HEK293T (cell line): ENCODE measurements at regions not wholly inside any gene's neighbourhood (a gene's known extent, or its start where the extent isn't known, plus 50 kb on each side); places are given as distances from the start of the nearest gene placed in this dataset.
"Not testable (repeated sequence)": the region's sequence is repeated elsewhere in the genome, so short reads cannot be mapped to it uniquely, and the experiment has no call there.

ENCODE experiments used
- CTCF ChIA-PET: fragments of 350-600 bp; formaldehyde crosslinking; extraction: SDS; loops from one replicate; lab custom pipeline; 2021; ENCODE audit warnings: antibody characterized with exemption, inconsistent platforms; lab: Yijun Ruan, JAX
- POLR2A ChIA-PET: fragments of 350-600 bp; formaldehyde crosslinking; extraction: SDS; loops from one replicate; lab custom pipeline; 2020; ENCODE audit warnings: antibody characterized with exemption, inconsistent platforms; lab: Yijun Ruan, JAX
- DNase-seq: peaks from one replicate; pipeline ENCODE4 v3.0.0; 2012; ENCODE audit warnings: mixed read lengths; ENCODE audit errors: extremely low spot score
- ARNT ChIP-seq: fragments of 450-650 bp; IDR thresholded peaks from 2 replicates; pipeline ENCODE4 v1.6.1; 2017; ENCODE audit warnings: mild to moderate bottlenecking
- BHLHE40 ChIP-seq: fragments of 450-650 bp; IDR thresholded peaks from 2 replicates; pipeline ENCODE4 v1.6.1; 2016; ENCODE audit warnings: mild to moderate bottlenecking, moderate library complexity, borderline replicate concordance
- CTBP1 ChIP-seq: fragments of 450-650 bp; IDR thresholded peaks from 2 replicates; pipeline ENCODE4 v1.6.1; 2016; ENCODE audit warnings: borderline replicate concordance
- ELF4 ChIP-seq: fragments of 450-650 bp; IDR thresholded peaks from 2 replicates; pipeline ENCODE4 v1.6.1; 2017; ENCODE audit warnings: antibody characterized with exemption
- FOXA1 ChIP-seq: fragments of 450-650 bp; IDR thresholded peaks from 2 replicates; pipeline ENCODE4 v1.6.1; 2016; ENCODE audit warnings: mild to moderate bottlenecking
- FOXK2 ChIP-seq: fragments of 450-650 bp; IDR thresholded peaks from 2 replicates; pipeline ENCODE4 v1.6.1; 2016; ENCODE audit warnings: mild to moderate bottlenecking
- FOXM1 ChIP-seq: fragments of 450-650 bp; IDR thresholded peaks from 2 replicates; pipeline ENCODE4 v1.6.1; 2017; ENCODE audit warnings: mild to moderate bottlenecking, borderline replicate concordance
- HDGF ChIP-seq: fragments of 450-650 bp; IDR thresholded peaks from 2 replicates; pipeline ENCODE4 v1.6.1; 2017; ENCODE audit warnings: antibody characterized with exemption, borderline replicate concordance
- L3MBTL2 ChIP-seq: fragments of 450-650 bp; conservative IDR thresholded peaks from 2 replicates; pipeline ENCODE4 v1.6.1; 2016; ENCODE audit warnings: mild to moderate bottlenecking
- LEF1 ChIP-seq: fragments of 450-650 bp; IDR thresholded peaks from 2 replicates; pipeline ENCODE4 v1.6.1; 2017; ENCODE audit warnings: mild to moderate bottlenecking, borderline replicate concordance
- NFRKB ChIP-seq: fragments of 450-650 bp; IDR thresholded peaks from 2 replicates; pipeline ENCODE4 v1.6.1; 2016; ENCODE audit warnings: mild to moderate bottlenecking, moderate library complexity
- SP1 ChIP-seq: fragments of 450-650 bp; IDR thresholded peaks from 2 replicates; pipeline ENCODE4 v1.6.1; 2017
- SUZ12 ChIP-seq: fragments of 450-650 bp; IDR thresholded peaks from 2 replicates; pipeline ENCODE4 v1.6.1; 2016; ENCODE audit warnings: mild to moderate bottlenecking
- TARDBP ChIP-seq: fragments of 450-650 bp; IDR thresholded peaks from 2 replicates; pipeline ENCODE4 v1.6.1; 2016
- ZNF384 ChIP-seq: fragments of 450-650 bp; IDR thresholded peaks from 2 replicates; pipeline ENCODE4 v1.6.1; 2016
- TF ChIP-seq, protein P1 (sequence below): fragments of 450-650 bp; IDR thresholded peaks from 2 replicates; pipeline ENCODE4 v1.6.1; 2016

- CTCF ChIA-PET, result no interaction called here
- DNase-seq, result no peak
- POLR2A ChIA-PET, result no interaction called here
- TF ChIP-seq ZNF384 (no peak), NFRKB (no peak), TARDBP (no peak), HDGF (no peak), SUZ12 (no peak), FOXA1 (no peak), CTBP1 (no peak), L3MBTL2 (no peak), ARNT (no peak), FOXM1 (no peak), LEF1 (no peak), SP1 (no peak), FOXK2 (no peak), ELF4 (no peak), BHLHE40 (no peak)
- TF ChIP-seq, protein P1, sequence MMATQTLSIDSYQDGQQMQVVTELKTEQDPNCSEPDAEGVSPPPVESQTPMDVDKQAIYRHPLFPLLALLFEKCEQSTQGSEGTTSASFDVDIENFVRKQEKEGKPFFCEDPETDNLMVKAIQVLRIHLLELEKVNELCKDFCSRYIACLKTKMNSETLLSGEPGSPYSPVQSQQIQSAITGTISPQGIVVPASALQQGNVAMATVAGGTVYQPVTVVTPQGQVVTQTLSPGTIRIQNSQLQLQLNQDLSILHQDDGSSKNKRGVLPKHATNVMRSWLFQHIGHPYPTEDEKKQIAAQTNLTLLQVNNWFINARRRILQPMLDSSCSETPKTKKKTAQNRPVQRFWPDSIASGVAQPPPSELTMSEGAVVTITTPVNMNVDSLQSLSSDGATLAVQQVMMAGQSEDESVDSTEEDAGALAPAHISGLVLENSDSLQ, result no peak
Observed at GRCh38 chr1:227411066-227411465, 92.8 kb upstream of the CDC42BPA start.

DNA sequence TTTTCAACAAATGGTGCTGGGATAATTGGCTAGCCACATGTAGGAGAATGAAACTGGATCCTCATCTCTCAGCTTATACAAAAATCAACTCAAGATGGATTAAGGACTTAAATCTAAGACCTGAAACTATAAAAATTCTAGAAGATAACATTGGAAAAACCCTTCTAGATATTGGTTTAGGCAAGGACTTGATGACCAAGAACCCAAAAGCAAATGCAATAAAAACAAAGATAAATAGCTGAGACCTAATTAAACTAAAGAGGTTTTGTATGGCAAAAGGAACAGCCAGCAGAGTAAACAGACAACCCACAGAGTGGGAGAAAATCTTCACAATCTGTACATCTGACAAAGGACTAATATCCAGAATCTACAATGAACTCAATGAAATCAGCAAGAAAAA is 88.0 kb upstream of the CDC42BPA start:
- POLR2A ChIA-PET, CTCF ChIA-PET, DNase-seq: not testable (repeated sequence)

DNA sequence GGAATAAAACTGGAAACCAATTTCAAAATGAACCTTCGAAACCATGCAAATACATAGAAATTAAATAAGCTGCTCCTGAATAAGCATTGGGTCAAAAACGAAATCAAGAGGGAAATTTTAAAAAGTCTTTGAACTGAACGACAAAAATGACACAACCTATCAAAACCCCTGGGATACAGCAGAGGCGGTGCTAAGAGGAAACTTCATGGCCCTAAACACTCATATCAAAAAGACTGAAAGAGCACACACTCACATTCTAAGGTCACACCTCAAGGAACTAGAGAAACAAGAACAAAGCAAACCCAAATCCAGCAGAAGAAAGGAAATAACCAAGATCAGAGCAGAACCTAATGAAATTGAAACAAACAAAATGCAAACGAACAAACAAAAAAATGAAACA is 85.2 kb upstream of the CDC42BPA start:
- CTCF ChIA-PET, result no interaction called here
- POLR2A ChIA-PET, result no interaction called here
- TF ChIP-seq BHLHE40, result no peak
- TF ChIP-seq SP1, result no peak
- no peak for TF ChIP-seq ELF4
- no peak for TF ChIP-seq NFRKB
- no peak for TF ChIP-seq SUZ12
- TF ChIP-seq FOXA1, result no peak
- TF ChIP-seq, protein P1, result no peak
- no peak for TF ChIP-seq LEF1
- TF ChIP-seq FOXK2, result no peak
- no peak for TF ChIP-seq L3MBTL2
- no peak for TF ChIP-seq ZNF384
- no peak for TF ChIP-seq FOXM1
- TF ChIP-seq HDGF, result no peak
- TF ChIP-seq CTBP1, result no peak
- TF ChIP-seq TARDBP, result no peak
- no peak for TF ChIP-seq ARNT
- no peak for DNase-seq

DNA sequence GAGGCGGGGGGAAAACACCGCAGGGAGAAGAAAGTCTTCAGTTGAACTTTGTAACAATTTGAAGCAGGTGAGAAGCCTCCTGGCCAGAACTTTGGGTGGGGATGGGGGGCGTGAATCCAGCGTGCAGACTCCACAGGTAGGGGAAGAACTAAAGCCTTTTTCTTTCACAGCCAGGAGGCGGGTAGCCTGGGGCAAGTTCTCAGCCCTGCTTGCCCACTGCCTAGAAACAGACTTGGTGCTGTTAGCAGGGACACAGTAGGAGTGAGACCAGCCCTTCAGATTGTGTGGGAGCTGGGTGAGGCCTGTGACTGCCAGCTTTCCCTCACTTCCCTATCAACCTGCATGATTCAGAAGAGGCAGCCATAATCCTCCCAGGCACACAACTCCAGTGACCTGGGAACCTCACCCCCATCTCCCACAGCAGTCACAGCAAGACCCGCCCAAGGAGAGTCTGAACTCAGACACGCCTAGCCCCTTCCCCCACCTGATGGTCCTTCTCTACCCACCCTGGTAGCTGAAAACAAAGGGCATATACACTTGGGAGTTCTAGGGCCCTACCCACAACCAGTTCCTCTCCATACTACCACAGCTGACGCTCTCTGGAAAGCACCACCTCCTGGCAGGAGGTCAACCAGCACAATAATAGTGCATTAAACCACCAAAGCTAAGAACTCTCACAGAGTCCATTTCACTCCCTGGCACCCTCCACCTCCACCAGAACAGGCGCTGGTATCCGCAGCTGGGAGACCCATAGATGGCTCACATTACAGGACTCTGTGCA is 83.5 kb upstream of the CDC42BPA start:
- ChIA-PET POLR2A (no interaction called here), CTCF (no interaction called here)
- no peak for TF ChIP-seq SUZ12
- no peak for TF ChIP-seq FOXM1
- TF ChIP-seq ZNF384, result no peak
- no peak for TF ChIP-seq CTBP1
- TF ChIP-seq, protein P1, result no peak
- DNase-seq, result no peak

- TF ChIP-seq LEF1 (no peak), BHLHE40 (no peak), SUZ12 (no peak), FOXM1 (no peak), HDGF (no peak), NFRKB (no peak), CTBP1 (no peak), ELF4 (no peak), FOXK2 (no peak), ARNT (no peak), SP1 (no peak), TARDBP (no peak), ZNF384 (no peak), FOXA1 (no peak), L3MBTL2 (no peak)
- TF ChIP-seq, protein P1, result no peak
- ChIA-PET CTCF (no interaction called here), POLR2A (no interaction called here)
- no peak for DNase-seq
Observed at GRCh38 chr1:227399152-227399730, 80.9 kb upstream of the CDC42BPA start.
